ENCODE measurements at regions not wholly inside any gene's neighbourhood (a gene's known extent, or its start where the extent isn't known, plus 50 kb on each side); places are given as distances from the start of the nearest gene placed in this dataset.
"Not testable (repeated sequence)": the region's sequence is repeated elsewhere in the genome, so short reads cannot be mapped to it uniquely, and the experiment has no call there.

GRCh38 chr7:76849887-76850563 is 182.1 kb downstream of the SPDYE17 start:
- DNase-seq (ENCODE audit: low read depth): not testable (repeated sequence)

GRCh38 chr7:76839879-76840278 is 192.3 kb downstream of the SPDYE17 start:
- not testable (repeated sequence) for DNase-seq (ENCODE audit: low read depth)

GRCh38 chr7:76839214-76839613 is 192.9 kb downstream of the SPDYE17 start:
- not testable (repeated sequence) for DNase-seq (ENCODE audit: low read depth)

GRCh38 chr7:76838357-76838756 is 193.8 kb downstream of the SPDYE17 start:
- DNase-seq (ENCODE audit: low read depth): not testable (repeated sequence)

GRCh38 chr7:76829233-76829632 is 202.2 kb upstream of the POMZP3 start:
- not testable (repeated sequence) for DNase-seq (ENCODE audit: low read depth)

GRCh38 chr7:76826181-76826580 is 199.1 kb upstream of the POMZP3 start:
- not testable (repeated sequence) for DNase-seq (ENCODE audit: low read depth)

GRCh38 chr7:76809856-76810255 is 182.8 kb upstream of the POMZP3 start:
- not testable (repeated sequence) for DNase-seq (ENCODE audit: low read depth)

GRCh38 chr7:76807588-76808100 is 180.6 kb upstream of the POMZP3 start:
- DNase-seq (ENCODE audit: low read depth): not testable (repeated sequence)

GRCh38 chr7:76806460-76806859 is 179.4 kb upstream of the POMZP3 start:
- DNase-seq (ENCODE audit: low read depth): not testable (repeated sequence)

- peak; percentile 39 for DNase-seq (ENCODE audit: low read depth)
Measured at GRCh38 chr7:76806010-76806409, 178.9 kb upstream of the POMZP3 start.

- not testable (repeated sequence) for DNase-seq (ENCODE audit: low read depth)
Measured at GRCh38 chr7:76805262-76805661, 178.2 kb upstream of the POMZP3 start.

- DNase-seq (ENCODE audit: low read depth): peak; percentile 22
Measured at GRCh38 chr7:76797639-76798038, 170.6 kb upstream of the POMZP3 start.

- not testable (repeated sequence) for DNase-seq (ENCODE audit: low read depth)
Measured at GRCh38 chr7:76780693-76781092, 153.6 kb upstream of the POMZP3 start.

- DNase-seq (ENCODE audit: low read depth): not testable (repeated sequence)
Measured at GRCh38 chr7:76774279-76774678, 147.2 kb upstream of the POMZP3 start.

- not testable (repeated sequence) for DNase-seq (ENCODE audit: low read depth)
Measured at GRCh38 chr7:76771980-76772379, 144.9 kb upstream of the POMZP3 start.

- not testable (repeated sequence) for DNase-seq (ENCODE audit: low read depth)
Measured at GRCh38 chr7:76763977-76764376, 136.9 kb upstream of the POMZP3 start.

GRCh38 chr7:76760546-76761220 is 133.6 kb upstream of the POMZP3 start:
- peak; percentile 43 for DNase-seq (ENCODE audit: low read depth)

- not testable (repeated sequence) for DNase-seq (ENCODE audit: low read depth)
Measured at GRCh38 chr7:76739538-76739937, 112.5 kb upstream of the POMZP3 start.

GRCh38 chr7:76736724-76737123 is 109.6 kb upstream of the POMZP3 start:
- not testable (repeated sequence) for DNase-seq (ENCODE audit: low read depth)

- DNase-seq (ENCODE audit: low read depth): not testable (repeated sequence)
Measured at GRCh38 chr7:76736091-76736490, 109.0 kb upstream of the POMZP3 start.

- not testable (repeated sequence) for DNase-seq (ENCODE audit: low read depth)
Measured at GRCh38 chr7:76735668-76736067, 108.6 kb upstream of the POMZP3 start.

- not testable (repeated sequence) for DNase-seq (ENCODE audit: low read depth)
Measured at GRCh38 chr7:76728571-76728974, 101.5 kb upstream of the POMZP3 start.

- DNase-seq (ENCODE audit: low read depth): not testable (repeated sequence)
Measured at GRCh38 chr7:76723928-76724327, 96.8 kb upstream of the POMZP3 start.

Measured in M059J (cell line).